NCI-H2081 (cell line): ENCODE measurements at regions not wholly inside any gene's neighbourhood (a gene's known extent, or its start where the extent isn't known, plus 50 kb on each side); places are given as distances from the start of the nearest gene placed in this dataset.

Experiments used
- DNase-seq, 2 experiments: peaks; one replicate each; lab custom pipeline; 2025; lab: John Stamatoyannopoulos, UW

- DNase-seq: no peak
Measured at GRCh38 chrX:106510713-106511403, 100.9 kb upstream of the RADX start.
